Keratinocyte (primary cell): ENCODE measurements at regions not wholly inside any gene's neighbourhood (a gene's known extent, or its start where the extent isn't known, plus 50 kb on each side); places are given as distances from the start of the nearest gene placed in this dataset.

Experiments used
- DNase-seq: peaks from one replicate; pipeline ENCODE4 v3.0.0-alpha.2; 2011; ENCODE audit warnings: low read depth, missing footprints, low spot score
- FAIRE-seq: peaks from 2 replicates; lab custom pipeline; 2011; peaks lifted over from hg19 to GRCh38; lab: Jason Lieb, UNC
- H2AFZ ChIP-seq: 2 replicates; pipeline ENCODE4 v1.6.0; 2012; ENCODE audit warnings: low read length, control low read depth, inconsistent platforms; ENCODE audit not compliant: control insufficient read depth
- H3K27ac ChIP-seq: 2 replicates; pipeline ENCODE4 v1.5.1; 2011; ENCODE audit warnings: low read length; ENCODE audit not compliant: control insufficient read depth, insufficient read depth
- H3K27me3 ChIP-seq: 3 replicates; pipeline ENCODE4 v1.6.0; 2011; ENCODE audit warnings: low read length; ENCODE audit not compliant: control insufficient read depth, insufficient read depth; ENCODE audit errors: extremely low read depth
- H3K36me3 ChIP-seq, 2 experiments: 2 replicates in 1 of 2; 3 replicates in 1 of 2; pipeline ENCODE4 v1.5.1; 2011; ENCODE audit warnings: low read length in 2 of 2, mild to moderate bottlenecking in 1 of 2; ENCODE audit not compliant: control insufficient read depth in 2 of 2, insufficient read depth in 2 of 2; ENCODE audit errors: extremely low read depth in 1 of 2
- H3K4me1 ChIP-seq: 3 replicates; pipeline ENCODE4 v1.5.1; 2011; ENCODE audit warnings: low read length; ENCODE audit not compliant: control insufficient read depth, insufficient read depth; ENCODE audit errors: extremely low read depth
- H3K4me2 ChIP-seq: 3 replicates; pipeline ENCODE4 v1.6.0; 2011; ENCODE audit warnings: low read depth, low read length; ENCODE audit not compliant: control insufficient read depth, insufficient read depth; ENCODE audit errors: extremely low read depth
- H3K4me3 ChIP-seq, 3 experiments: fragments of 200-600 bp in 1 of 3; sonication (generic) in 1 of 3; 2 replicates in 2 of 3; 3 replicates in 1 of 3; pipeline ENCODE4 v1.5.1; 2011 to 2016; ENCODE audit warnings: low read length in 3 of 3, mild to moderate bottlenecking in 3 of 3, control low read depth in 2 of 3, inconsistent platforms in 1 of 3, low read depth in 1 of 3, mixed read lengths in 1 of 3, mixed run types in 1 of 3, moderate library complexity in 1 of 3; ENCODE audit not compliant: control insufficient read depth in 2 of 3, insufficient read depth in 2 of 3; ENCODE audit errors: extremely low read depth in 1 of 3
- H3K79me2 ChIP-seq: 2 replicates; pipeline ENCODE4 v1.6.0; 2012; ENCODE audit warnings: low read length; ENCODE audit not compliant: control insufficient read depth, insufficient read depth
- H3K9ac ChIP-seq: 3 replicates; pipeline ENCODE4 v1.6.0; 2011; ENCODE audit warnings: low read length; ENCODE audit not compliant: control insufficient read depth, insufficient read depth; ENCODE audit errors: extremely low read depth
- H3K9me1 ChIP-seq: 3 replicates; pipeline ENCODE4 v1.6.0; 2011; ENCODE audit warnings: low read length; ENCODE audit not compliant: control insufficient read depth, insufficient read depth; ENCODE audit errors: extremely low read depth
- H3K9me3 ChIP-seq: 2 replicates; pipeline ENCODE4 v1.5.1; 2012; ENCODE audit warnings: low read depth, low read length; ENCODE audit not compliant: control insufficient read depth
- H4K20me1 ChIP-seq: 3 replicates; pipeline ENCODE4 v1.6.0; 2011; ENCODE audit warnings: low read length; ENCODE audit not compliant: control insufficient read depth, insufficient read depth; ENCODE audit errors: extremely low read depth
- EZH2 ChIP-seq: IDR thresholded peaks from one replicate; pipeline ENCODE4 v1.6.1; 2012; ENCODE audit warnings: inconsistent platforms, mild to moderate bottlenecking, low read length, moderate library complexity
- dilution Hi-C: fragments of 300-500 bp; cut with MboI; formaldehyde crosslinking; loops from one replicate; pipeline ENCODE4 v1.7.0; 2020; ENCODE audit warnings: low sequenced_read_pairs; ENCODE audit not compliant: extremely low pct_ligation_motif_present
- TF ChIP-seq, protein P1 (sequence below), 3 experiments: IDR thresholded peaks in 1 of 3; conservative IDR thresholded peaks in 1 of 3; optimal IDR thresholded peaks in 1 of 3; 2 replicates in 2 of 3; 3 replicates in 1 of 3; pipeline versions ENCODE3 to v1.5.1; 2011; ENCODE audit warnings: low read length in 3 of 3, mild to moderate bottlenecking in 3 of 3, moderate library complexity in 2 of 3, control low read depth in 1 of 3, inconsistent platforms in 1 of 3; ENCODE audit not compliant: insufficient read depth in 2 of 3; ENCODE audit errors: extremely low read depth in 1 of 3

GRCh38 chr2:21763501-21763900 is 639.7 kb downstream of the TDRD15 start:
- H3K9ac ChIP-seq, result no peak overlapping the region
- dilution Hi-C loops, result no loop called here
- H3K27ac ChIP-seq, result no peak overlapping the region

DNA sequence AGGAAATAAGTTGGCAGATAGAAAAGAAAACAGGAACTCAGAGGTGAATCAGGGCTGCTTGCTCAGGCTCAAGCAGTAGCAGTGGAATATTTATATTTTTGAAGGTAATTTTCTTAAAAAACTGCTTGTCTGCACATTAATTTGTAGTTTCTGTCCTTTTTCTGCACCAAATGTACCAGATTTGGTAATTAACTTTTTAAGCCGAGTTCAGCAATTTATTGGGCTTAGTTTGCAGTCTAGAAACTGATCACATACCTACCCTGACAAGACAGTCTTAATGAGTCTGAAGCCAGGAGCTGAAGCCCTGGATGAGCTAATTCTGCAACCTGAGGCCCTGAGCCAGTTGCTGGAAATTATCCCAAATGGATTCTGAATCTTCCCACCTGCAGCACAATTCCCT is 647.0 kb downstream of the TDRD15 start:
- no peaks in the 10 kb centered on the region for H3K9me1 ChIP-seq
- no peak overlapping the region for H2AFZ ChIP-seq
- no peak overlapping the region for H3K4me2 ChIP-seq
- H3K4me3 ChIP-seq, result no peak overlapping the region
- TF ChIP-seq, protein P1, sequence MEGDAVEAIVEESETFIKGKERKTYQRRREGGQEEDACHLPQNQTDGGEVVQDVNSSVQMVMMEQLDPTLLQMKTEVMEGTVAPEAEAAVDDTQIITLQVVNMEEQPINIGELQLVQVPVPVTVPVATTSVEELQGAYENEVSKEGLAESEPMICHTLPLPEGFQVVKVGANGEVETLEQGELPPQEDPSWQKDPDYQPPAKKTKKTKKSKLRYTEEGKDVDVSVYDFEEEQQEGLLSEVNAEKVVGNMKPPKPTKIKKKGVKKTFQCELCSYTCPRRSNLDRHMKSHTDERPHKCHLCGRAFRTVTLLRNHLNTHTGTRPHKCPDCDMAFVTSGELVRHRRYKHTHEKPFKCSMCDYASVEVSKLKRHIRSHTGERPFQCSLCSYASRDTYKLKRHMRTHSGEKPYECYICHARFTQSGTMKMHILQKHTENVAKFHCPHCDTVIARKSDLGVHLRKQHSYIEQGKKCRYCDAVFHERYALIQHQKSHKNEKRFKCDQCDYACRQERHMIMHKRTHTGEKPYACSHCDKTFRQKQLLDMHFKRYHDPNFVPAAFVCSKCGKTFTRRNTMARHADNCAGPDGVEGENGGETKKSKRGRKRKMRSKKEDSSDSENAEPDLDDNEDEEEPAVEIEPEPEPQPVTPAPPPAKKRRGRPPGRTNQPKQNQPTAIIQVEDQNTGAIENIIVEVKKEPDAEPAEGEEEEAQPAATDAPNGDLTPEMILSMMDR (optimal IDR thresholded peaks at IDR 0.05 in 1 of 3, IDR thresholded peaks at IDR 0.05 in 1 of 3, conservative IDR thresholded peaks at IDR 0.05 in 1 of 3; ENCODE audit: extremely low read depth in 1 of 3, insufficient read depth in 2 of 3, low read length in 3 of 3), result no peak
- no peak for TF ChIP-seq EZH2
- H4K20me1 ChIP-seq, result no peaks in the 10 kb centered on the region
- H3K79me2 ChIP-seq, result no peaks in the 10 kb centered on the region
- dilution Hi-C loops, result no loop called here
- no peak for FAIRE-seq
- H3K27me3 ChIP-seq, result no peaks in the 10 kb centered on the region
- no peak for DNase-seq
- H3K4me1 ChIP-seq, result no peaks in the 10 kb centered on the region
- no peak overlapping the region for H3K27ac ChIP-seq
- H3K9ac ChIP-seq, result no peak overlapping the region
- H3K36me3 ChIP-seq, result no peaks in the 10 kb centered on the region
- H3K9me3 ChIP-seq, result no peaks in the 10 kb centered on the region

More at GRCh38 chr2:21763501-21763900, 639.7 kb downstream of the TDRD15 start:
- no peak overlapping the region for H3K4me3 ChIP-seq
- H3K27me3 ChIP-seq, result no peaks in the 10 kb centered on the region
- no peaks in the 10 kb centered on the region for H4K20me1 ChIP-seq
- H3K4me1 ChIP-seq, result no peaks in the 10 kb centered on the region
- DNase-seq (no peak), FAIRE-seq (no peak)
- H3K36me3 ChIP-seq, result no peaks in the 10 kb centered on the region
- no peaks in the 10 kb centered on the region for H3K9me3 ChIP-seq
- TF ChIP-seq EZH2, result no peak
- TF ChIP-seq, protein P1 (optimal IDR thresholded peaks at IDR 0.05 in 1 of 3, IDR thresholded peaks at IDR 0.05 in 1 of 3, conservative IDR thresholded peaks at IDR 0.05 in 1 of 3; ENCODE audit: extremely low read depth in 1 of 3, insufficient read depth in 2 of 3, low read length in 3 of 3), result no peak
- no peak overlapping the region for H3K4me2 ChIP-seq
- H3K79me2 ChIP-seq, result no peaks in the 10 kb centered on the region
- H2AFZ ChIP-seq, result no peak overlapping the region
- no peaks in the 10 kb centered on the region for H3K9me1 ChIP-seq
